OCI-LY7 (cell line): ENCODE measurements at regions not wholly inside any gene's neighbourhood (a gene's known extent, or its start where the extent isn't known, plus 50 kb on each side); places are given as distances from the start of the nearest gene placed in this dataset.

Source experiments
- CTCF ChIP-seq: fragments of 200-600 bp; sonication (generic); conservative IDR thresholded peaks from 2 replicates; pipeline ENCODE4 v1.5.1; 2014; ENCODE audit warnings: mild to moderate bottlenecking, antibody characterized with exemption, low read length, moderate library complexity, mixed read lengths
- EZH2phosphoT487 ChIP-seq: fragments of 200-600 bp; sonication (generic); IDR thresholded peaks from 2 replicates; pipeline ENCODE4 v1.6.1; 2018; ENCODE audit warnings: low read depth, borderline replicate concordance, mild to moderate bottlenecking, mixed run types, antibody characterized with exemption, low read length, moderate library complexity, mixed read lengths

GRCh38 chr3:117507958-117508357 is 798.4 kb downstream of the TUSC7 start:
- TF ChIP-seq CTCF (no peak), EZH2phosphoT487 (no peak)
